ENCODE measurements at regions not wholly inside any gene's neighbourhood (a gene's known extent, or its start where the extent isn't known, plus 50 kb on each side); places are given as distances from the start of the nearest gene placed in this dataset.

- Histone ChIP-seq H3K27ac (no peak overlapping the region), H3K4me3 (no peak overlapping the region)
- no peak for TF ChIP-seq CTCF (IDR thresholded peaks at IDR 0.05)
- DNase-seq (ENCODE audit: low spot score) = no peak
These were observed 243.5 kb upstream of the ARHGAP20 start for GRCh38 chr11:110955776-110956175.

- no peak overlapping the region for H3K4me3 ChIP-seq
- no peak for DNase-seq (ENCODE audit: low spot score)
- TF ChIP-seq CTCF (IDR thresholded peaks at IDR 0.05) = no peak
- peak overlapping the region in 1 of 2 donors; percentile 22 for H3K27ac ChIP-seq
These were observed 239.8 kb upstream of the ARHGAP20 start for GRCh38 chr11:110951950-110952503.

GRCh38 chr11:110951037-110951949 lies 239.1 kb upstream of the ARHGAP20 start:
- no peak overlapping the region for H3K27ac ChIP-seq
- DNase-seq (ENCODE audit: low spot score) = no peak
- no peak for TF ChIP-seq CTCF (IDR thresholded peaks at IDR 0.05)
- H3K4me3 ChIP-seq = no peak overlapping the region

- Histone ChIP-seq H3K4me3 (no peak overlapping the region), H3K27ac (peak overlapping the region in 1 of 2 donors; percentile 28)
- no peak for TF ChIP-seq CTCF (IDR thresholded peaks at IDR 0.05)
- no peak for DNase-seq (ENCODE audit: low spot score)
These were observed 235.9 kb upstream of the ARHGAP20 start for GRCh38 chr11:110948112-110948511.

- H3K4me3 ChIP-seq = no peak overlapping the region
- H3K27ac ChIP-seq = peak overlapping the region in 1 of 2 donors; percentile 28
- no peak for TF ChIP-seq CTCF (IDR thresholded peaks at IDR 0.05)
- DNase-seq (ENCODE audit: low spot score) = no peak
These were observed 234.9 kb upstream of the ARHGAP20 start for GRCh38 chr11:110947096-110947495.

- Histone ChIP-seq H3K4me3 (no peak overlapping the region), H3K27ac (no peak overlapping the region)
- no peak for DNase-seq (ENCODE audit: low spot score)
- TF ChIP-seq CTCF (IDR thresholded peaks at IDR 0.05) = no peak
These were observed 227.2 kb upstream of the ARHGAP20 start for GRCh38 chr11:110939471-110939870.

All from coronary artery (tissue), 2 donors.